GM06990 (cell line): ENCODE measurements at regions not wholly inside any gene's neighbourhood (a gene's known extent, or its start where the extent isn't known, plus 50 kb on each side); places are given as distances from the start of the nearest gene placed in this dataset.

Experiments
- DNase-seq: peaks from one replicate; pipeline ENCODE4 v3.0.0-alpha.2; 2011; ENCODE audit not compliant: insufficient read length; ENCODE audit errors: extremely low read depth
- H3K27me3 ChIP-seq: replicated peaks from 2 replicates; pipeline ENCODE4 v1.6.0; 2011; ENCODE audit warnings: low read length; ENCODE audit not compliant: control insufficient read depth, insufficient read depth
- H3K36me3 ChIP-seq: 2 replicates; pipeline ENCODE4 v1.5.1; 2011; ENCODE audit warnings: low read length; ENCODE audit not compliant: control insufficient read depth, insufficient read depth
- H3K4me3 ChIP-seq: replicated peaks from 2 replicates; pipeline ENCODE4 v1.5.1; 2011; ENCODE audit warnings: low read depth, mild to moderate bottlenecking, control low read depth, low read length
- CTCF ChIP-seq: IDR thresholded peaks from 2 replicates; pipeline ENCODE4 v1.5.1; 2011; ENCODE audit warnings: low read length, control low read depth, mild to moderate bottlenecking, inconsistent platforms; ENCODE audit not compliant: insufficient read depth, poor library complexity, severe bottlenecking

GRCh38 chr3:170638988-170639387 lies 53.1 kb upstream of the SLC7A14 start:
- no peak for TF ChIP-seq CTCF
- Histone ChIP-seq H3K4me3 (no peak overlapping the region), H3K27me3 (no peaks in the 10 kb centered on the region; the same call in none of the 2 replicates), H3K36me3 (no peaks in the 10 kb centered on the region)
- DNase-seq: no peak

DNA sequence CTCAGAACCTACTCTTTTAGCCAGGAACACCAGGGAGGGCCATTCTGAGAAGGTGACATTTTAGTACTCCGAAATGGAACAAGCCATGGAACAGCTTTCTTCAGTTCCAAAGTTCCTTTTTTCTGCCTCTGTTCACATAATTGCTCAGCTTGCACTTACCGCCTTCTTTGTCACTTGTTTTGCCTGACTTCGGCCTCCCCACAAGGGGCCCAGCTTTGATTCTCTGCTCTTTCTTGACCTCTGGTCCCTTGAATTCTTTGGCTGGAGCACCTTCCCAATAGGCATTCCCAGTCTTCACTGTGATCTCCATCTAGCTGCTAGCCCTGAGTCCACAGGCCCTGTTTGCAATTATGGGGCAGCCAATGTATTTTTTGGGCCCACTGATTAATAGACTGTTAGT lies 51.4 kb upstream of the SLC7A14 start:
- TF ChIP-seq CTCF: no peak
- no peak overlapping the region for H3K4me3 ChIP-seq
- H3K36me3 ChIP-seq: no peaks in the 10 kb centered on the region
- H3K27me3 ChIP-seq: no peaks in the 10 kb centered on the region; the same call in none of the 2 replicates
- no peak for DNase-seq

DNA sequence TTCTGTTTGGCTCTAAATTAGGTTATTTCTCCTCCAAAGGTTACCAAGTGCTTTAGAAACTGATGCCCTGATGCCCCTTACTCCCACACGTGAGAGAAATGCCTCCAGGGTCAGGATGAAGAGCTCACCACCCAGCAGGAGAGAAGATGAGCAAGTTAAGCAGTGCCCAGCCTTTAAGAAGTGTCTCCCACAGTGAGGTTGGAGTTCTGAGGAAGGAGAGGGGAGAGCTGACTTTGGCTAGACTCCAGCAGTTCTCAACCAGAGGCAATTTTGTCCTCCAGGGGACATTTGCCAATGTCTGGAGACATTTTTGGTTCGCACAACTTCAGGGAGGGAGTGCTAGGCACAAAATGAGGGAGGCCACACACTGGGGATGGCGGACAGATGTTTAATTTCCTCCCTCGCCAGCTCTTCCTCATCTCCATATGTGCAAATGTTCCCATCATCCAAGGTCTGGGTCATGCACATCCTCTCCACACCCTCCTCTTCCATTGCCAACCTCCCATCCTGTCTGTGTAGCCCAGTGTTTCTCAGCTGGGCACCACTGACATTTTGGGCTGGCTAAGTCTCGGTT lies 50.6 kb upstream of the SLC7A14 start:
- TF ChIP-seq CTCF: no peak
- no peak for DNase-seq
- no peaks in the 10 kb centered on the region for H3K36me3 ChIP-seq
- H3K27me3 ChIP-seq: no peaks in the 10 kb centered on the region; the same call in none of the 2 replicates
- no peak overlapping the region for H3K4me3 ChIP-seq
